ENCODE measurements at regions not wholly inside any gene's neighbourhood (a gene's known extent, or its start where the extent isn't known, plus 50 kb on each side); places are given as distances from the start of the nearest gene placed in this dataset.

- H3K9me3 ChIP-seq = peaks cover 0 to 8% (median 0%) of the 10 kb centered on the region in 11 donors
- TF ChIP-seq CTCF (IDR thresholded peaks at IDR 0.05) = no peak
- ATAC-seq = no peak
- peaks cover 0 to 31% (median 21%) of the 10 kb centered on the region in 9 donors for H3K4me1 ChIP-seq
- H3K4me3 ChIP-seq = no peak overlapping the region
- WGBS, 2 donors = 84 to 89% methylated on average over 4 of the region's 4 CpGs
- DNase-seq = no peak
- no peaks in the 10 kb centered on the region for H3K36me3 ChIP-seq
- intact Hi-C loops (cut with DNase I) = no loop called here
- H3K27me3 ChIP-seq = no peaks in the 10 kb centered on the region
- H3K27ac ChIP-seq = no peak overlapping the region
Measured at GRCh38 chr4:81594490-81595159, 122.9 kb upstream of the RASGEF1B start.

- H3K36me3 ChIP-seq = no peaks in the 10 kb centered on the region
- WGBS, 2 donors = 89 to 91% methylated on average over 2 of the region's 2 CpGs
- TF ChIP-seq CTCF (IDR thresholded peaks at IDR 0.05) = no peak
- intact Hi-C loops (cut with DNase I) = no loop called here
- H3K27ac ChIP-seq = no peak overlapping the region
- ATAC-seq (no peak), DNase-seq (no peak)
- no peaks in the 10 kb centered on the region for H3K27me3 ChIP-seq
- peaks cover 0 to 2% (median 0%) of the 10 kb centered on the region in 11 donors for H3K9me3 ChIP-seq
- peaks cover 0 to 25% (median 16%) of the 10 kb centered on the region in 9 donors for H3K4me1 ChIP-seq
- no peak overlapping the region for H3K4me3 ChIP-seq
Measured at GRCh38 chr4:81592701-81593100, 121.0 kb upstream of the RASGEF1B start.

- no peaks in the 10 kb centered on the region for H3K36me3 ChIP-seq
- H3K4me3 ChIP-seq = no peak overlapping the region
- DNase-seq (no peak), ATAC-seq (no peak)
- no peaks in the 10 kb centered on the region for H3K9me3 ChIP-seq
- intact Hi-C loops (cut with DNase I) = no loop called here
- peaks cover 0 to 14% (median 9%) of the 10 kb centered on the region in 9 donors for H3K4me1 ChIP-seq
- TF ChIP-seq CTCF (IDR thresholded peaks at IDR 0.05) = no peak
- no peak overlapping the region for H3K27ac ChIP-seq
- 95 to 98% methylated on average over 1 of the region's 1 CpG for WGBS, 2 donors
- no peaks in the 10 kb centered on the region for H3K27me3 ChIP-seq
Measured at GRCh38 chr4:81590596-81590995, 118.9 kb upstream of the RASGEF1B start.

- peaks cover 0 to 3% (median 0%) of the 10 kb centered on the region in 9 donors for H3K4me1 ChIP-seq
- DNase-seq (no peak), ATAC-seq (no peak)
- TF ChIP-seq CTCF (IDR thresholded peaks at IDR 0.05) = no peak
- H3K27ac ChIP-seq = no peak overlapping the region
- H3K4me3 ChIP-seq = no peak overlapping the region
- 93 to 95% methylated on average over 1 of the region's 1 CpG for WGBS, 2 donors
- no peaks in the 10 kb centered on the region for H3K27me3 ChIP-seq
- H3K36me3 ChIP-seq = no peaks in the 10 kb centered on the region
- intact Hi-C loops (cut with DNase I) = no loop called here
- no peaks in the 10 kb centered on the region for H3K9me3 ChIP-seq
Measured at GRCh38 chr4:81589262-81589661, 117.6 kb upstream of the RASGEF1B start.

Data from heart right ventricle (tissue), 16 donors.